Muscle layer of colon (tissue), 2 donors: ENCODE measurements at regions not wholly inside any gene's neighbourhood (a gene's known extent, or its start where the extent isn't known, plus 50 kb on each side); places are given as distances from the start of the nearest gene placed in this dataset.

Source experiments
- H3K27ac ChIP-seq: one replicate; pipeline ENCODE4 v1.7.0; 2013; ENCODE audit warnings: low read depth, mild to moderate bottlenecking, low read length, moderate library complexity
- H3K27me3 ChIP-seq, 2 donors: one replicate each; pipeline ENCODE4 v1.7.0; 2013; ENCODE audit warnings: low read length in 2 of 2, mild to moderate bottlenecking in 2 of 2; ENCODE audit not compliant: insufficient read depth in 2 of 2, control insufficient read depth in 1 of 2
- H3K36me3 ChIP-seq: one replicate; pipeline ENCODE4 v1.7.0; 2013; ENCODE audit warnings: mild to moderate bottlenecking, low read length; ENCODE audit not compliant: insufficient read depth
- H3K4me1 ChIP-seq: one replicate; pipeline ENCODE4 v1.7.0; 2013; ENCODE audit warnings: mild to moderate bottlenecking, low read length; ENCODE audit not compliant: insufficient read depth
- H3K4me3 ChIP-seq, 2 donors: one replicate each; pipeline ENCODE4 v1.7.0; 2013; ENCODE audit warnings: low read length in 2 of 2, low read depth in 1 of 2, mild to moderate bottlenecking in 1 of 2, moderate library complexity in 1 of 2
- H3K9ac ChIP-seq: one replicate; pipeline ENCODE4 v1.7.0; 2013; ENCODE audit warnings: low read length
- H3K9me3 ChIP-seq: one replicate; pipeline ENCODE4 v1.7.0; 2013; ENCODE audit warnings: mild to moderate bottlenecking, low read length
- donor health status: abdominal sarcoma.
- donor health status: Adenocarcinoma of cecum.

DNA sequence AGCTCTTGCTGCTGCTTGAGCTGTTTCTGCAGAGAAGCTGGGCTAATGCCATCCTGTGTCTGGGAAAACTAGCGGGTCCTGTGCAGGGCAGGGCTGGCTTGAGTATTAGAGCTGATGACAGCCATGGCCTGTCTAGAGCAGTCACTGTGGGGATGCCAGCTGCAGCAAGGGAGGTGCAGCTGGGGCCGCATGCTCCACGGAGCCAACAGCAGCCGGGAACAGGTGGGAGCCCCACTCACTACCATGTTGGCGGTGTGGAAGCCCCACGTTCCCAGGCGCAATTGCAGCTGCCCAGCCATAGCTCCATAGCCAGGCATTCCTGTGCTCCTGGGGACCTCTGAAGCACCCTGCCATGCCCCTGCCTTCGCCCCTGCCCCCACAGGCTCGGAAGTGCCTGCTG is 212.9 kb downstream of the TFAP2C start:
- H3K4me3 ChIP-seq = no peak overlapping the region

GRCh38 chr20:56843386-56843785 is 214.3 kb downstream of the TFAP2C start:
- Histone ChIP-seq H3K9me3 (no peaks in the 10 kb centered on the region), H3K27ac (peak overlapping the region; percentile 8), H3K27me3 (no peaks in the 10 kb centered on the region), H3K4me1 (peaks cover 76% of the 10 kb centered on the region), H3K4me3 (no peak overlapping the region), H3K9ac (no peak overlapping the region), H3K36me3 (no peaks in the 10 kb centered on the region)

More for the DNA sequence above, 212.9 kb downstream of the TFAP2C start:
- Histone ChIP-seq H3K27me3 (no peaks in the 10 kb centered on the region), H3K4me1 (peaks cover 76% of the 10 kb centered on the region), H3K27ac (peak overlapping the region; percentile 63), H3K9ac (no peak overlapping the region), H3K9me3 (no peaks in the 10 kb centered on the region), H3K36me3 (no peaks in the 10 kb centered on the region)

GRCh38 chr20:56843817-56844216 is 214.7 kb downstream of the TFAP2C start:
- Histone ChIP-seq H3K27me3 (no peaks in the 10 kb centered on the region), H3K9me3 (no peaks in the 10 kb centered on the region), H3K4me1 (peaks cover 76% of the 10 kb centered on the region), H3K9ac (no peak overlapping the region), H3K4me3 (no peak overlapping the region), H3K36me3 (no peaks in the 10 kb centered on the region), H3K27ac (peak overlapping the region; percentile 8)

GRCh38 chr20:56845546-56846086 is 216.5 kb downstream of the TFAP2C start:
- H3K4me1 ChIP-seq = peaks cover 59% of the 10 kb centered on the region
- no peaks in the 10 kb centered on the region for H3K27me3 ChIP-seq

DNA sequence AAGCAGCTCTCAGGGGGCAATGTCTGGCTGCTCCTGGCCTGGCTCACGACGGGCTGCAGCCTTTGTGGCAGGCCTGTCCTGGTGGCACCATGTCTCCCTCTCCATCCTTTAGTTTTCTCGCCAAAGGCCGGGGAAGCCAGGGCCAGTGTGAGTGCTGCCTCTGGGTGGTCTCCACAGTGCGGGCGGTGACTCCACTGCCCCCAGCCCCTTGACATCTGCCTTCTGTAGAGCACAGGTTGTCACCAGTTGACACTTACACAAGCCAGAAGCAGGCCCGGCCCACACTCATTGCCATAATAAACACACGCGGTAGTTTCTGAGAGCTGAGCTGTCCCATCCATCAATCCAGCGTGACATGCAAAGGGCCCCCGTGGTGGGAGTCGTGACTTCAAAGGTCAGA is 219.5 kb downstream of the TFAP2C start:
- Histone ChIP-seq H3K9me3 (no peaks in the 10 kb centered on the region), H3K4me1 (peaks cover 31% of the 10 kb centered on the region), H3K4me3 (no peak overlapping the region), H3K27me3 (no peaks in the 10 kb centered on the region), H3K9ac (no peak overlapping the region), H3K36me3 (no peaks in the 10 kb centered on the region), H3K27ac (no peak overlapping the region)

More at GRCh38 chr20:56845546-56846086, 216.5 kb downstream of the TFAP2C start:
- no peak overlapping the region for H3K27ac ChIP-seq
- no peaks in the 10 kb centered on the region for H3K36me3 ChIP-seq
- H3K9ac ChIP-seq = no peak overlapping the region
- no peak overlapping the region for H3K4me3 ChIP-seq
- H3K9me3 ChIP-seq = no peaks in the 10 kb centered on the region

DNA sequence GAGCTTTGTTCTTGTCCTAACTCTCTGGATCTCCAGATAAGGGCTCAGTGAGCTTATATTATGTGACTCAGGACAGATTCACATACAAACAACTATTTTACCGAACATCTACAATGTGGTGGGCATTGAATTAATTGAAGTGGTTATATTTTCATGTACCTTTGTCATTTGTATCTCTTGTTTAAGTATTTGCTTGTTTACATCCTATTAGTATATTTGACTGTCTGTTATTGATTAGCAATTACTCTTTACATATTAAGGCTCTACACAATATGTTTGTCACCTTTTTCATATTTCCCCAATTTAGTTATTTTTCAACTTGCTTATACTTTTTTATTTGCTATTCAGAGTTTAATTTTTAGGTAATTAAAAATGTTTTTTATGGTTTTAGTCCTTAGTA is 222.4 kb downstream of the TFAP2C start:
- H3K27me3 ChIP-seq = no peaks in the 10 kb centered on the region
- H3K9me3 ChIP-seq = no peaks in the 10 kb centered on the region
- H3K4me3 ChIP-seq = no peak overlapping the region
- H3K36me3 ChIP-seq = no peaks in the 10 kb centered on the region
- peaks cover 7% of the 10 kb centered on the region for H3K4me1 ChIP-seq
- H3K9ac ChIP-seq = no peak overlapping the region
- no peak overlapping the region for H3K27ac ChIP-seq

DNA sequence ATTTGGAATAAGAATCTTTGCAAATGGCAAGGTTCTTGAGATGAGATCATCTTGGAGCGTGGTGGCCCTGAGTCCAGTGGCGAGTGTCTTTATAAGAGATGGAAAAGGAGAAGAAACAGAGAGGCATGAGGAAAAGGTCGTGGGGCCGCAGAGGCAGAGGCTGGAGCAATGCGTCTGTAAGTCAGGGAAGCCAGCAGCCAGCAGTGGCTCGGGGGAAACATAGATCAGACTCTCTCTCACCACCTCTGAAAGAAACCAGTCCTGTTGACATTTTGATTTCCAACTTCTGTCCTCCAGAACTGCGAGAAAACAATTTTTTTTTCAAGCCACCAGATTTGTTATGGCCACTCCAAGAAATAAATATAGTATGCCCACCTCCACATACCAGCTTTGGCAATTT is 226.6 kb downstream of the TFAP2C start:
- H3K9me3 ChIP-seq = no peaks in the 10 kb centered on the region
- no peak overlapping the region for H3K9ac ChIP-seq
- H3K27ac ChIP-seq = no peak overlapping the region
- no peak overlapping the region for H3K4me3 ChIP-seq
- peaks cover 23% of the 10 kb centered on the region for H3K4me1 ChIP-seq
- no peaks in the 10 kb centered on the region for H3K36me3 ChIP-seq
- H3K27me3 ChIP-seq = no peaks in the 10 kb centered on the region

GRCh38 chr20:56857950-56858349 is 228.8 kb downstream of the TFAP2C start:
- peaks cover 23% of the 10 kb centered on the region for H3K4me1 ChIP-seq
- no peaks in the 10 kb centered on the region for H3K36me3 ChIP-seq
- H3K9me3 ChIP-seq = no peaks in the 10 kb centered on the region
- no peak overlapping the region for H3K9ac ChIP-seq
- no peaks in the 10 kb centered on the region for H3K27me3 ChIP-seq
- no peak overlapping the region for H3K4me3 ChIP-seq
- no peak overlapping the region for H3K27ac ChIP-seq

GRCh38 chr20:56859039-56859800 is 230.1 kb downstream of the TFAP2C start:
- no peak overlapping the region for H3K4me3 ChIP-seq
- H3K36me3 ChIP-seq = no peaks in the 10 kb centered on the region
- H3K27me3 ChIP-seq = no peaks in the 10 kb centered on the region
- no peak overlapping the region for H3K9ac ChIP-seq
- peak overlapping the region; percentile 50 for H3K27ac ChIP-seq
- no peaks in the 10 kb centered on the region for H3K9me3 ChIP-seq
- peaks cover 23% of the 10 kb centered on the region for H3K4me1 ChIP-seq

GRCh38 chr20:56859801-56860261 is 230.7 kb downstream of the TFAP2C start:
- H3K9me3 ChIP-seq = no peaks in the 10 kb centered on the region
- H3K4me3 ChIP-seq = no peak overlapping the region
- no peaks in the 10 kb centered on the region for H3K36me3 ChIP-seq
- no peak overlapping the region for H3K9ac ChIP-seq
- H3K27ac ChIP-seq = peak overlapping the region; percentile 50
- no peaks in the 10 kb centered on the region for H3K27me3 ChIP-seq
- peaks cover 28% of the 10 kb centered on the region for H3K4me1 ChIP-seq

DNA sequence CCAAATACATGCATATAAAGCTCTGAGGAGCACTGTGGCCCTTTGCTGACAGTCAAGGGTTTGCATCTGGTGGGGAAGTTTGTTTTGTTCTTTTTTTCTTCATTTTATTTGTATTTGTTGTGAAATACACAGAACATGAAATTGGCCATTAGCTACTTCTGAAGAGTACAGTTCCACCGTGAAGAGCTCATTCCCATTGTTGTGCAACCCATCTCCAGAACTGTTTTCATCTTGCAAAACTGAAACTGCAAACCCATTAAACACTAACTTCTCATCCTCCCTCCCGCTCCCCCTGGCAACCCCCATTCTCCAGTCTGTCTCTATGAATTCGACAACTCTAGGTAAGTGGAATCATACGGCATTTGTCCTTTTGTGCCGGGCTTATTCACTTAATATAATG is 231.3 kb downstream of the TFAP2C start:
- Histone ChIP-seq H3K27ac (peak overlapping the region; percentile 50), H3K4me1 (peaks cover 32% of the 10 kb centered on the region), H3K4me3 (no peak overlapping the region), H3K9me3 (no peaks in the 10 kb centered on the region), H3K9ac (no peak overlapping the region), H3K36me3 (no peaks in the 10 kb centered on the region), H3K27me3 (no peaks in the 10 kb centered on the region)

DNA sequence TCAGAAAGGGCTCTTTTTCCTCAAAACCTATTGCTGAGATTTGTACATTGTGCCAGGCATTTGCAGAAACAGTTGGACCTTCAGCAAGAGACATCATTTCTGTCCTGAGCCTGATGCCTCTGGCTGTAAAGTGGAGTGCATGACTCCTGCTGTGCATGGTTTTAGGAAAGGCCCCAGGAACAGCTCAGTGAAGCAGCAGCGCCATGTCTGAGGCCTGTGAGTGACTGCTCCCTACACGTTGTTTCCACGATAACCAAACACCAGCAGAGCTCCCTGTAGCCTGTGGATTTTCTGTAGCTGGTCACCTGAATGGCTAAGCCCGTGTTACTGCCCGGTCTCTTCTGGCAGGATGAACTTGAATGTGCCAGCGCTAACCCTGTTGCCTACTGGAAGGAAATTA is 232.5 kb downstream of the TFAP2C start:
- no peak overlapping the region for H3K27ac ChIP-seq
- no peaks in the 10 kb centered on the region for H3K36me3 ChIP-seq
- no peaks in the 10 kb centered on the region for H3K9me3 ChIP-seq
- H3K27me3 ChIP-seq = no peaks in the 10 kb centered on the region
- peaks cover 33% of the 10 kb centered on the region for H3K4me1 ChIP-seq
- H3K4me3 ChIP-seq = no peak overlapping the region
- H3K9ac ChIP-seq = no peak overlapping the region
